Activated CD8-positive, alpha-beta T cell treated with anti-CD3 and anti-CD28 coated beads, Interleukin-2, amount 10 ng/mL, durations not matched to agents 7 days and 5 days (primary cell): ENCODE measurements at regions not wholly inside any gene's neighbourhood (a gene's known extent, or its start where the extent isn't known, plus 50 kb on each side); places are given as distances from the start of the nearest gene placed in this dataset.

Experiments
- ATAC-seq: fragments of 150-1000 bp; cut with Tn5 transposase; one replicate; pipeline ENCODE4 v1.10.0; 2021; ENCODE audit warnings: moderate library complexity
- CTCF ChIA-PET: fragments of 350-600 bp; sonication (Branson Sonifier 250); formaldehyde crosslinking; loops from one replicate; lab custom pipeline; 2021; ENCODE audit warnings: antibody characterized with exemption; lab: Charles Lee
- POLR2A ChIA-PET: fragments of 350-600 bp; sonication (Branson Sonifier 250); formaldehyde crosslinking; loops from one replicate; lab custom pipeline; 2021; ENCODE audit warnings: antibody characterized with exemption; lab: Charles Lee
- DNase-seq: peaks from one replicate; pipeline ENCODE4 v3.0.0-alpha.2; 2020
- H3K27ac Mint-ChIP-seq: one replicate; pipeline ENCODE4 v1.8.0; 2021; ENCODE audit warnings: mild to moderate bottlenecking, mixed read lengths
- H3K27me3 Mint-ChIP-seq: one replicate; pipeline ENCODE4 v1.8.0; 2021; ENCODE audit warnings: low read depth, mixed read lengths
- H3K36me3 Mint-ChIP-seq: one replicate; pipeline ENCODE4 v1.8.0; 2021; ENCODE audit warnings: low read depth, mixed read lengths
- H3K4me1 Mint-ChIP-seq: one replicate; pipeline ENCODE4 v1.8.0; 2021; ENCODE audit warnings: low read depth, mixed read lengths
- H3K4me3 Mint-ChIP-seq: one replicate; pipeline ENCODE4 v1.8.0; 2021; ENCODE audit warnings: mild to moderate bottlenecking, mixed read lengths
- H3K9me3 Mint-ChIP-seq: one replicate; pipeline ENCODE4 v1.8.0; 2022; ENCODE audit warnings: mixed read lengths; ENCODE audit not compliant: insufficient read depth

GRCh38 chr22:48575618-48576332, 1251.9 kb downstream of the BRD1 start:
- POLR2A ChIA-PET: no interaction called here

GRCh38 chr22:48574776-48575617, 1252.7 kb downstream of the BRD1 start:
- peak; percentile 69 for ATAC-seq
- Mint-ChIP-seq H3K27ac (no peak overlapping the region), H3K4me1 (peaks cover 1% of the 10 kb centered on the region), H3K4me3 (peak overlapping the region; percentile 31), H3K9me3 (peaks cover 20% of the 10 kb centered on the region), H3K36me3 (peaks cover 2% of the 10 kb centered on the region), H3K27me3 (peaks cover 14% of the 10 kb centered on the region)
- ChIA-PET POLR2A (no interaction called here), CTCF (no interaction called here)
- peak; percentile 27 for DNase-seq

More at GRCh38 chr22:48575618-48576332, 1251.9 kb downstream of the BRD1 start:
- DNase-seq: no peak
- Mint-ChIP-seq H3K36me3 (no peaks in the 10 kb centered on the region), H3K9me3 (peaks cover 13% of the 10 kb centered on the region), H3K4me3 (no peak overlapping the region), H3K27me3 (peaks cover 14% of the 10 kb centered on the region), H3K4me1 (peaks cover 1% of the 10 kb centered on the region), H3K27ac (no peak overlapping the region)
- peak; percentile 30 for ATAC-seq
- CTCF ChIA-PET: no interaction called here

GRCh38 chr22:48573766-48574165, 1253.9 kb downstream of the BRD1 start:
- H3K4me3 Mint-ChIP-seq: no peak overlapping the region
- H3K27ac Mint-ChIP-seq: no peak overlapping the region
- H3K27me3 Mint-ChIP-seq: peaks cover 14% of the 10 kb centered on the region
- ATAC-seq (no peak), DNase-seq (no peak)
- H3K4me1 Mint-ChIP-seq: peaks cover 1% of the 10 kb centered on the region
- CTCF ChIA-PET: no interaction called here
- peaks cover 2% of the 10 kb centered on the region for H3K36me3 Mint-ChIP-seq
- peaks cover 20% of the 10 kb centered on the region for H3K9me3 Mint-ChIP-seq
- POLR2A ChIA-PET: no interaction called here

GRCh38 chr22:48572951-48573350, 1254.7 kb downstream of the BRD1 start:
- DNase-seq (no peak), ATAC-seq (no peak)
- POLR2A ChIA-PET: no interaction called here
- Mint-ChIP-seq H3K27me3 (peaks cover 15% of the 10 kb centered on the region), H3K27ac (no peak overlapping the region), H3K4me1 (peaks cover 1% of the 10 kb centered on the region), H3K36me3 (peaks cover 2% of the 10 kb centered on the region), H3K4me3 (no peak overlapping the region), H3K9me3 (peaks cover 20% of the 10 kb centered on the region)
- CTCF ChIA-PET: no interaction called here

GRCh38 chr22:48570912-48571311, 1256.8 kb downstream of the BRD1 start:
- ChIA-PET CTCF (no interaction called here), POLR2A (no interaction called here)
- Mint-ChIP-seq H3K9me3 (peaks cover 20% of the 10 kb centered on the region), H3K27me3 (peaks cover 21% of the 10 kb centered on the region), H3K4me1 (peaks cover 9% of the 10 kb centered on the region), H3K4me3 (no peak overlapping the region), H3K27ac (no peak overlapping the region), H3K36me3 (peaks cover 2% of the 10 kb centered on the region)
- DNase-seq: no peak
- no peak for ATAC-seq

GRCh38 chr22:48569476-48570233, 1258.0 kb downstream of the BRD1 start:
- H3K4me1 Mint-ChIP-seq: peaks cover 7% of the 10 kb centered on the region
- H3K27me3 Mint-ChIP-seq: peaks cover 19% of the 10 kb centered on the region
- H3K27ac Mint-ChIP-seq: no peak overlapping the region
- H3K36me3 Mint-ChIP-seq: peaks cover 2% of the 10 kb centered on the region
- POLR2A ChIA-PET: no interaction called here
- CTCF ChIA-PET: no interaction called here
- no peak overlapping the region for H3K4me3 Mint-ChIP-seq
- DNase-seq (no peak), ATAC-seq (no peak)
- peaks cover 20% of the 10 kb centered on the region for H3K9me3 Mint-ChIP-seq

- H3K27ac Mint-ChIP-seq: no peak overlapping the region
- peaks cover 12% of the 10 kb centered on the region for H3K27me3 Mint-ChIP-seq
- ATAC-seq: no peak
- peaks cover 20% of the 10 kb centered on the region for H3K9me3 Mint-ChIP-seq
- H3K4me1 Mint-ChIP-seq: peaks cover 7% of the 10 kb centered on the region
- POLR2A ChIA-PET: no interaction called here
- CTCF ChIA-PET: no interaction called here
- no peak overlapping the region for H3K4me3 Mint-ChIP-seq
- peaks cover 2% of the 10 kb centered on the region for H3K36me3 Mint-ChIP-seq
- DNase-seq: no peak
These were observed 1258.8 kb downstream of the BRD1 start for GRCh38 chr22:48568736-48569330.

GRCh38 chr22:48567213-48567975, 1260.3 kb downstream of the BRD1 start:
- peaks cover 2% of the 10 kb centered on the region for H3K36me3 Mint-ChIP-seq
- no peak overlapping the region for H3K4me3 Mint-ChIP-seq

GRCh38 chr22:48566741-48567140, 1260.9 kb downstream of the BRD1 start:
- H3K4me1 Mint-ChIP-seq: peaks cover 7% of the 10 kb centered on the region
- peak overlapping the region; percentile 12 for H3K4me3 Mint-ChIP-seq
- CTCF ChIA-PET: no interaction called here
- POLR2A ChIA-PET: no interaction called here
- peaks cover 2% of the 10 kb centered on the region for H3K36me3 Mint-ChIP-seq
- peaks cover 12% of the 10 kb centered on the region for H3K27me3 Mint-ChIP-seq
- no peak overlapping the region for H3K27ac Mint-ChIP-seq
- H3K9me3 Mint-ChIP-seq: peaks cover 14% of the 10 kb centered on the region
- DNase-seq (no peak), ATAC-seq (no peak)

More at GRCh38 chr22:48567213-48567975, 1260.3 kb downstream of the BRD1 start:
- peaks cover 12% of the 10 kb centered on the region for H3K27me3 Mint-ChIP-seq
- peaks cover 17% of the 10 kb centered on the region for H3K9me3 Mint-ChIP-seq
- no peak overlapping the region for H3K27ac Mint-ChIP-seq
- POLR2A ChIA-PET: no interaction called here
- ATAC-seq (no peak), DNase-seq (no peak)
- H3K4me1 Mint-ChIP-seq: peaks cover 7% of the 10 kb centered on the region
- CTCF ChIA-PET: no interaction called here

GRCh38 chr22:48565901-48566501, 1261.7 kb downstream of the BRD1 start:
- Mint-ChIP-seq H3K4me3 (no peak overlapping the region), H3K4me1 (peaks cover 7% of the 10 kb centered on the region), H3K9me3 (peaks cover 10% of the 10 kb centered on the region), H3K36me3 (peaks cover 2% of the 10 kb centered on the region), H3K27me3 (peaks cover 12% of the 10 kb centered on the region), H3K27ac (no peak overlapping the region)
- ATAC-seq (no peak), DNase-seq (no peak)
- CTCF ChIA-PET: no interaction called here
- POLR2A ChIA-PET: no interaction called here

- no peak for DNase-seq
- H3K4me3 Mint-ChIP-seq: no peak overlapping the region
- no peak for ATAC-seq
- H3K27me3 Mint-ChIP-seq: peaks cover 12% of the 10 kb centered on the region
- H3K4me1 Mint-ChIP-seq: peaks cover 7% of the 10 kb centered on the region
- ChIA-PET POLR2A (no interaction called here), CTCF (no interaction called here)
- H3K36me3 Mint-ChIP-seq: no peaks in the 10 kb centered on the region
- H3K27ac Mint-ChIP-seq: no peak overlapping the region
- H3K9me3 Mint-ChIP-seq: no peaks in the 10 kb centered on the region
These were observed 1262.7 kb downstream of the BRD1 start for GRCh38 chr22:48564995-48565394.
